Stimulated activated effector memory CD8-positive, alpha-beta T cell treated with anti-CD3 and anti-CD28 coated beads, Interleukin-12 subunit alpha, Interleukin-12 subunit beta, amount 100 ng/mL, for 72 hours (primary cell): ENCODE measurements at regions not wholly inside any gene's neighbourhood (a gene's known extent, or its start where the extent isn't known, plus 50 kb on each side); places are given as distances from the start of the nearest gene placed in this dataset.

Experiments used
- ATAC-seq: fragments of 150-1000 bp; cut with Tn5 transposase; 2 replicates; pipeline ENCODE4 v1.10.0; 2021
- DNase-seq, 2 donors: peaks; one replicate each; pipeline ENCODE4 v3.0.0; 2021 to 2022; ENCODE audit warnings: low spot score in 2 of 2
- H3K27ac Mint-ChIP-seq: one replicate; pipeline ENCODE4 v1.8.0; 2022; ENCODE audit warnings: mild to moderate bottlenecking, mixed read lengths
- H3K36me3 Mint-ChIP-seq: one replicate; pipeline ENCODE4 v1.8.0; 2022; ENCODE audit warnings: mild to moderate bottlenecking, mixed read lengths
- H3K4me1 Mint-ChIP-seq: one replicate; pipeline ENCODE4 v1.8.0; 2022; ENCODE audit warnings: mixed read lengths
- H3K4me3 Mint-ChIP-seq: one replicate; pipeline ENCODE4 v1.8.0; 2022; ENCODE audit warnings: mild to moderate bottlenecking, mixed read lengths
- H3K9me3 Mint-ChIP-seq: one replicate; pipeline ENCODE4 v1.8.0; 2022; ENCODE audit warnings: mixed read lengths

DNA sequence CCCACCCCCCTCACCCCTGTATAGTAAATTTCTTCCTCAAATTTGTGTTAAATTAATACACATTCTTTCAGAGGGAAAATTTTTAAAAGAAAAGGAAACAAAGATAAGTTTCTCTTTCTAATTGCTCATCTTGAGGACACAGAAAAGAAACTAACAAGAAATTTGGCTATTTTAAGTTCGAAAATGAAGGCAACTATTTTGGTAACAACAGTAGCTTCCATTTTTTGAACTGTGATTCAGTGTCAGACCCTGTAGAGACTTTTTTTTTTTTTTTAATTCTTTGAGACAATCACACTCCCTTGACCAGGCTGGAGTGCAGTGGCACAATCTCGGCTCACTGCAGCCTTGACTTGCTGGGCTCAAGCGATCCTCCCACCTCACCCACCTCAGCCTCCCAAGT is 194.9 kb downstream of the SS18 start:
- no peaks in the 10 kb centered on the region for H3K36me3 Mint-ChIP-seq
- H3K4me3 Mint-ChIP-seq = no peak overlapping the region
- no peaks in the 10 kb centered on the region for H3K4me1 Mint-ChIP-seq
- H3K27ac Mint-ChIP-seq = no peak overlapping the region
- H3K9me3 Mint-ChIP-seq = no peaks in the 10 kb centered on the region
- DNase-seq = no peak
- no peak for ATAC-seq

- Mint-ChIP-seq H3K27ac (no peak overlapping the region), H3K4me3 (no peak overlapping the region), H3K36me3 (no peaks in the 10 kb centered on the region), H3K4me1 (no peaks in the 10 kb centered on the region), H3K9me3 (peaks cover 17% of the 10 kb centered on the region)
- ATAC-seq = no peak
- DNase-seq = no peak
Observed at GRCh38 chr18:25886283-25886682, 204.1 kb downstream of the SS18 start.

DNA sequence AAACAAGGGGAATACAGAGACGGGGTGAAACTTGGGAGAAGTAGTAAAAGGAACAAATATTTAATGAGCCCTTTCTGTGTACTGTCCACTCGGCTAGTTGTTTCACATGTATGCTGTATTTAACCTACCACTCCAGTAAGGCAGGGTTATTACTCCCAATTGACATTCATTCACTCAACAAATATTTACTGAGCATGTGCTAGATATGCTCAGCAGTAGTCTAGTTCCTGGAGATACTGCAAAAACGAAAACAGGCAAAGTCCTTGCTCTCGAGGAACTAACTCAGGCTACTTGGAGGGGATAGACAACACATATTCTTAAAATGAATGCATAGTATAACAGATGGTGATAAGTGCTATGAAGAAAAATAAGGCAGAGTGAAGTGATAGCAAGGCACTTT is 207.3 kb downstream of the SS18 start:
- no peak for ATAC-seq
- Mint-ChIP-seq H3K4me1 (no peaks in the 10 kb centered on the region), H3K4me3 (no peak overlapping the region), H3K27ac (no peak overlapping the region), H3K36me3 (no peaks in the 10 kb centered on the region), H3K9me3 (peaks cover 14% of the 10 kb centered on the region)
- no peak for DNase-seq

DNA sequence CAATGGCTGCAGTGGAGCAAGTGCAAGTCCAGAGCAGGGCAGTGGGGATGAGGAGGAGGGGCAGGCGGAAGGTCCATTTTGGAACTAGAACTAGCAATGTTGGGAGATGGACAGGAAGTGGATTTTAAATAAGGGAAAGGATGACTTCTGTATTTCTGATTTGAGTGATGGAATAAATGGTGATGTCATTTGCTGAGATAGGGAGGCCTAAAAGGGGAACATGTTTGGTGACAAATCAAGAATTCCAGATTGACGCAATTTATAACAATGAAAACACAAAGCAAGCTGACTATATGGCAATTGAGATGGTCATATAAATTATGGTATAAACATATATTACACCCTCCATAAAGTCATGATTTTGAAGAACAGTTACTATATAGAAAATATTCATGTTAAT is 209.3 kb downstream of the SS18 start:
- H3K9me3 Mint-ChIP-seq = peaks cover 2% of the 10 kb centered on the region
- no peak for DNase-seq
- H3K27ac Mint-ChIP-seq = no peak overlapping the region
- no peaks in the 10 kb centered on the region for H3K4me1 Mint-ChIP-seq
- no peaks in the 10 kb centered on the region for H3K36me3 Mint-ChIP-seq
- ATAC-seq = no peak
- H3K4me3 Mint-ChIP-seq = no peak overlapping the region

DNA sequence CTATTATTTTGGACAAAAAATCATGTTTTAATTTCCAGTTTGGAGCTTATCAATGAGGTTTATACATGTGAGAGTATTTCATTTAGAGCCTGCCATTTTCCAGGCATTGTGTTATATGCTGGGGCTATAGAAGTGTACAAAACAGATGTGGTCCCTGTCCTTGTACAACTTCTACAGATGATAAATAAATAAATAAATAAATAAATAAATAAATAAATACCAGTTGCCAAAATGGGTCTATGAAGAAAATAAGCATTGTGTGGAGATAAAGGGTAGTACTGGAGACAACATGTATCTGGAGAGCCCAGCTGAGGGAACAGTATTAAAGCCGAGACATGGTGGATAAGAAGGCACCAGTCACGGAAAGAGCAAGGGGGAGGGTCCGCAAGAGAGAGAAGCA is 210.0 kb downstream of the SS18 start:
- ATAC-seq (no peak), DNase-seq (no peak)
- Mint-ChIP-seq H3K36me3 (no peaks in the 10 kb centered on the region), H3K4me3 (no peak overlapping the region), H3K27ac (no peak overlapping the region), H3K9me3 (no peaks in the 10 kb centered on the region), H3K4me1 (no peaks in the 10 kb centered on the region)

GRCh38 chr18:25876330-25876948 is 214.0 kb downstream of the SS18 start:
- DNase-seq = no peak
- ATAC-seq = no peak
- Mint-ChIP-seq H3K4me3 (no peak overlapping the region), H3K27ac (no peak overlapping the region), H3K9me3 (no peaks in the 10 kb centered on the region), H3K36me3 (no peaks in the 10 kb centered on the region), H3K4me1 (no peaks in the 10 kb centered on the region)

- ATAC-seq (no peak), DNase-seq (no peak)
- H3K4me3 Mint-ChIP-seq = no peak overlapping the region
- H3K27ac Mint-ChIP-seq = no peak overlapping the region
- H3K4me1 Mint-ChIP-seq = no peaks in the 10 kb centered on the region
- H3K36me3 Mint-ChIP-seq = no peaks in the 10 kb centered on the region
- H3K9me3 Mint-ChIP-seq = no peaks in the 10 kb centered on the region
Observed at GRCh38 chr18:25875551-25876240, 214.7 kb downstream of the SS18 start.

- Mint-ChIP-seq H3K9me3 (no peaks in the 10 kb centered on the region), H3K4me3 (no peak overlapping the region), H3K36me3 (no peaks in the 10 kb centered on the region), H3K4me1 (no peaks in the 10 kb centered on the region), H3K27ac (no peak overlapping the region)
- ATAC-seq (no peak), DNase-seq (no peak)
Observed at GRCh38 chr18:25873833-25874232, 216.6 kb downstream of the SS18 start.

GRCh38 chr18:25866331-25866730 is 224.1 kb downstream of the SS18 start:
- Mint-ChIP-seq H3K9me3 (no peaks in the 10 kb centered on the region), H3K4me1 (no peaks in the 10 kb centered on the region), H3K36me3 (no peaks in the 10 kb centered on the region), H3K27ac (no peak overlapping the region), H3K4me3 (no peak overlapping the region)
- no peak for DNase-seq
- no peak for ATAC-seq

DNA sequence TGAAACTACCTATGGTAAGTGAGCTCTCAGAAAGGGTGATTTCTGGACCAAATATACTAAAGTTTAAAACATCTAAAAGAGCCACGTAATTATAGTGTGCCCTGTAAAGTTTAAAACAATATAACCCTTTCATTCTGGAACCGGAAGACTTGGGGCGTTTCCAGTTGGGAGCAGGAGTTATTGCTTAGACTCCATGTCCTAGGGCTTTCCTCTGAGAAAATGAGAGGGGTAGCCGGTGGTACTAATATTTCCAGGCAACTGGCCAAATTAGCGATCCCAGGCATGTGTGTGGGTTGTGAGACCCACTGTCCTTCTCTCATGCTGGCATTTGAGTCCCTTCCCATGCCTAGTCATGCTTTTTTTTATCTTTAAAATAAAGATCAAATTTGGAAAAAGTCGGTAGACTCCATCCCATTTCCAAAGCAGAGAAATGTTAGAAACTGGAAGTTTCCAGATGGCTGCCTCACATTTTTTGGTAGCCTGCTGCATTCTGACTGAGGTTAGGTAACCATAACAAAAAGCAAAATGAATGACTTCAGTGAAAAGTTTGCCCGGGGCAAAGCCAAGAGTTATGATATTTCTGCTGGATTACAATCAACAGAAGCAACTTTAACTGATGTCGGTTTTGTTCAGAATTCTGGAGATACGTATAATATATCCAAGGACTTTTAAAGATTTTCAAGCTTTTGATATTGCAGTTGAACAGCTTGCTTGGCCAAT is 227.4 kb downstream of the SS18 start:
- Mint-ChIP-seq H3K4me3 (no peak overlapping the region), H3K9me3 (no peaks in the 10 kb centered on the region), H3K4me1 (no peaks in the 10 kb centered on the region), H3K36me3 (no peaks in the 10 kb centered on the region), H3K27ac (no peak overlapping the region)
- ATAC-seq (no peak), DNase-seq (no peak)

DNA sequence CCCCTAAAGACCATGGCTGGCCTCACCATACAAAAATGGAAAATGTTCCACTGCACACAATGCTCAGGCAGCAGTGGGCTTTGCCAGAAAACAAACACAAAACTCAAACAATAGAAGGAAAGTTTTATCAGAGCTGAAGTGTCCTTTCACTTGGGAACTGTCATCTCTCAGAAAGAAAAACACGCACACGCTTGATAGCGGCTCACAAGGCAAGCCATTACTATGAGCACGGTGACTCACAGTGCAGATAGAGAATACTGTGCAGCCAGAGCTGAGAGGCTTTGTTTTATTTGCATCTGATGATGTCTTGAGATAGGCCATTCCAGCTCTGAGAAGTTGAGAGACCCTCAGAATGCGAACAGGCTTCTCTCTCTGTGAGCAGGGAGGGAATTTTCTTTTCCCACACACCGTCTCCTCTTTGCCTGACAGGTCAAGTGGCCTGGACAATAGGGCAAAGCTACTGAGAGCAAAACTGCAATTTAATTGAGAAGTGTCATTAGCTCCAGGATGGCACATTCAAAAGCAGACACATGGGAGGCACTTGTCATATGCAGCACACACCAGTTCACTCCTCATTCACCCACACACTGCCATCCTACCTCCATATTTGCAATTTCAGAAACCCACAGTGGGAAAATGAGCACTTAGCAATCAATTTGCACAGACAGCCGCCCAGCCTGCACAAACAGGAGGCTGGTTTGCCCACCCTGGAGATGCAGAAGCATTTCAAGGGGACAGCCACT is 236.6 kb downstream of the SS18 start:
- Mint-ChIP-seq H3K27ac (no peak overlapping the region), H3K4me3 (no peak overlapping the region)
- no peak for DNase-seq

GRCh38 chr18:25843791-25844190 is 246.6 kb downstream of the SS18 start:
- H3K4me1 Mint-ChIP-seq = peaks cover 5% of the 10 kb centered on the region

More for the DNA sequence above, 236.6 kb downstream of the SS18 start:
- no peaks in the 10 kb centered on the region for H3K4me1 Mint-ChIP-seq
- no peaks in the 10 kb centered on the region for H3K36me3 Mint-ChIP-seq
- H3K9me3 Mint-ChIP-seq = no peaks in the 10 kb centered on the region
- ATAC-seq = no peak

DNA sequence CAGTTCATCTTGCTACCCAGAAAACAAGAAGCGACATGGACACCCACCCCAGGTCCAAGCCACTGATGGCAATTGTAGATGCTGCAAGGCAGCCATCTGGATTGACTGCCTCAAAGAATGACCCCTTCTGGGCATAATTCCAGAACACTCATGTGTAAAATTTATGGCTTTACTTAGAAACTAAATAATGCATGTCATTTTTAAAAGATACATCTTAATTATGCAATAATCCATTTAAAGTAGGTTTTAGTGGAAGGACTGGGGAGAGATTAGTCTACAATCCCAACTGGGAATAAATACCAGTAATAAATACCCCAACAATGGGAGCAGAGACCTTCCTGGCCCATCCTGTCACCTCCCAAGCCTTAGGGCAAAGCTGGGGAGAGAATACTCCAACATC is 247.7 kb downstream of the SS18 start:
- ATAC-seq (no peak), DNase-seq (no peak)
- Mint-ChIP-seq H3K36me3 (no peaks in the 10 kb centered on the region), H3K4me1 (peaks cover 5% of the 10 kb centered on the region), H3K9me3 (peaks cover 2% of the 10 kb centered on the region), H3K27ac (no peak overlapping the region), H3K4me3 (no peak overlapping the region)

More at GRCh38 chr18:25843791-25844190, 246.6 kb downstream of the SS18 start:
- ATAC-seq = no peak
- H3K36me3 Mint-ChIP-seq = no peaks in the 10 kb centered on the region
- no peak overlapping the region for H3K4me3 Mint-ChIP-seq
- peaks cover 2% of the 10 kb centered on the region for H3K9me3 Mint-ChIP-seq
- H3K27ac Mint-ChIP-seq = no peak overlapping the region
- DNase-seq = peak in 1 of 2 donors; percentile 26

- DNase-seq = peak in 1 of 2 donors; percentile 23
- Mint-ChIP-seq H3K36me3 (no peaks in the 10 kb centered on the region), H3K9me3 (no peaks in the 10 kb centered on the region)
Observed at GRCh38 chr18:25834061-25834460, 256.4 kb downstream of the SS18 start.

GRCh38 chr18:25832001-25832604 is 258.3 kb downstream of the SS18 start:
- H3K27ac Mint-ChIP-seq = no peak overlapping the region
- no peaks in the 10 kb centered on the region for H3K9me3 Mint-ChIP-seq
- no peak for ATAC-seq
- no peak overlapping the region for H3K4me3 Mint-ChIP-seq
- no peak for DNase-seq
- no peaks in the 10 kb centered on the region for H3K4me1 Mint-ChIP-seq
- H3K36me3 Mint-ChIP-seq = no peaks in the 10 kb centered on the region

More at GRCh38 chr18:25834061-25834460, 256.4 kb downstream of the SS18 start:
- Mint-ChIP-seq H3K4me3 (no peak overlapping the region), H3K4me1 (no peaks in the 10 kb centered on the region), H3K27ac (no peak overlapping the region)
- no peak for ATAC-seq
